HepG2 (cell line): ENCODE measurements at regions not wholly inside any gene's neighbourhood (a gene's known extent, or its start where the extent isn't known, plus 50 kb on each side); places are given as distances from the start of the nearest gene placed in this dataset.

Experiments
- GATAD1 ChIP-seq: IDR thresholded peaks from 2 replicates; pipeline ENCODE4 v1.6.1; 2016; ENCODE audit warnings: missing genetic modification reagents, missing compliant biosample characterization
- HOMEZ ChIP-seq: IDR thresholded peaks from 2 replicates; pipeline ENCODE4 v1.6.1; 2016; ENCODE audit warnings: low read depth
- MAFK ChIP-seq, 2 experiments: IDR thresholded peaks in 1 of 2; conservative IDR thresholded peaks in 1 of 2; 2 replicates each; pipeline ENCODE4 v1.6.1; 2011; ENCODE audit warnings: improper control_type of control experiment in 2 of 2, low read length in 2 of 2
- MBNL3 ChIP-seq: fragments of 250-450 bp; sonication (Bioruptor Pico); conservative IDR thresholded peaks from 2 replicates; pipeline ENCODE4 v1.8.0; 2022; ENCODE audit warnings: mild to moderate bottlenecking, inconsistent platforms
- MTA1 ChIP-seq: sonication (generic); formaldehyde crosslinking; IDR thresholded peaks from 2 replicates; pipeline ENCODE4 v1.4.0; 2020; ENCODE audit warnings: missing genetic modification reagents, mild to moderate bottlenecking, borderline replicate concordance
- NFYB ChIP-seq: sonication (generic); formaldehyde crosslinking; IDR thresholded peaks from 2 replicates; pipeline ENCODE4 v1.4.0; 2020; ENCODE audit warnings: missing genetic modification reagents
- NR2F6 ChIP-seq, 2 experiments: IDR thresholded peaks; 2 replicates each; pipeline ENCODE4 v1.6.1; 2016; ENCODE audit warnings: antibody characterized with exemption in 1 of 2, mild to moderate bottlenecking in 1 of 2
- ZFP1 ChIP-seq: IDR thresholded peaks from 2 replicates; pipeline ENCODE4 v1.6.1; 2016
- ZNF121 ChIP-seq: sonication (generic); formaldehyde crosslinking; IDR thresholded peaks from 2 replicates; pipeline ENCODE4 v1.5.0; 2020; ENCODE audit warnings: mild to moderate bottlenecking, missing genetic modification reagents
- ZNF431 ChIP-seq: sonication (generic); formaldehyde crosslinking; IDR thresholded peaks from 2 replicates; pipeline ENCODE4 v1.9.0; 2022; ENCODE audit warnings: missing genetic modification reagents, low read depth, mild to moderate bottlenecking, borderline replicate concordance
- TF ChIP-seq, protein P1 (sequence below): sonication (generic); formaldehyde crosslinking; IDR thresholded peaks from 2 replicates; pipeline ENCODE4 v1.5.0; 2020; ENCODE audit warnings: mild to moderate bottlenecking, missing genetic modification reagents, moderate library complexity
- TF ChIP-seq, protein P2 (sequence below): sonication (generic); formaldehyde crosslinking; IDR thresholded peaks from 2 replicates; pipeline ENCODE4 v1.4.0; 2020; ENCODE audit warnings: missing genetic modification reagents
- TF ChIP-seq, protein P3 (sequence below), 2 experiments: sonication (generic) in 1 of 2; formaldehyde crosslinking in 1 of 2; IDR thresholded peaks; 2 replicates each; pipeline versions ENCODE4 v1.5.1 to v1.6.1; 2011 to 2020; ENCODE audit warnings: borderline replicate concordance in 1 of 2, low read depth in 1 of 2, low read length in 1 of 2, mild to moderate bottlenecking in 1 of 2, missing genetic modification reagents in 1 of 2, moderate library complexity in 1 of 2

GRCh38 chr12:92278378-92278828 is 132.8 kb upstream of the BTG1 start:
- TF ChIP-seq ZNF121 (CRISPR knock-in tag) (no peak), MBNL3 (CRISPR knock-in tag) (no peak), ZNF431 (CRISPR knock-in tag) (no peak), MAFK (conservative IDR thresholded peaks at IDR 0.05 in 1 of 2, IDR thresholded peaks at IDR 0.05 in 1 of 2; ENCODE audit: low read length in 2 of 2) (no peak), HOMEZ (CRISPR knock-in tag) (no peak), NFYB (CRISPR knock-in tag) (no peak), NR2F6 (IDR thresholded peaks at IDR 0.05) (no peak), NR2F6 (CRISPR knock-in tag; IDR thresholded peaks at IDR 0.05) (no peak), ZFP1 (CRISPR knock-in tag) (no peak), GATAD1 (CRISPR knock-in tag) (no peak), MTA1 (CRISPR knock-in tag) (no peak)
- TF ChIP-seq, protein P1, sequence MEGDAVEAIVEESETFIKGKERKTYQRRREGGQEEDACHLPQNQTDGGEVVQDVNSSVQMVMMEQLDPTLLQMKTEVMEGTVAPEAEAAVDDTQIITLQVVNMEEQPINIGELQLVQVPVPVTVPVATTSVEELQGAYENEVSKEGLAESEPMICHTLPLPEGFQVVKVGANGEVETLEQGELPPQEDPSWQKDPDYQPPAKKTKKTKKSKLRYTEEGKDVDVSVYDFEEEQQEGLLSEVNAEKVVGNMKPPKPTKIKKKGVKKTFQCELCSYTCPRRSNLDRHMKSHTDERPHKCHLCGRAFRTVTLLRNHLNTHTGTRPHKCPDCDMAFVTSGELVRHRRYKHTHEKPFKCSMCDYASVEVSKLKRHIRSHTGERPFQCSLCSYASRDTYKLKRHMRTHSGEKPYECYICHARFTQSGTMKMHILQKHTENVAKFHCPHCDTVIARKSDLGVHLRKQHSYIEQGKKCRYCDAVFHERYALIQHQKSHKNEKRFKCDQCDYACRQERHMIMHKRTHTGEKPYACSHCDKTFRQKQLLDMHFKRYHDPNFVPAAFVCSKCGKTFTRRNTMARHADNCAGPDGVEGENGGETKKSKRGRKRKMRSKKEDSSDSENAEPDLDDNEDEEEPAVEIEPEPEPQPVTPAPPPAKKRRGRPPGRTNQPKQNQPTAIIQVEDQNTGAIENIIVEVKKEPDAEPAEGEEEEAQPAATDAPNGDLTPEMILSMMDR, result no peak
- TF ChIP-seq, protein P2, sequence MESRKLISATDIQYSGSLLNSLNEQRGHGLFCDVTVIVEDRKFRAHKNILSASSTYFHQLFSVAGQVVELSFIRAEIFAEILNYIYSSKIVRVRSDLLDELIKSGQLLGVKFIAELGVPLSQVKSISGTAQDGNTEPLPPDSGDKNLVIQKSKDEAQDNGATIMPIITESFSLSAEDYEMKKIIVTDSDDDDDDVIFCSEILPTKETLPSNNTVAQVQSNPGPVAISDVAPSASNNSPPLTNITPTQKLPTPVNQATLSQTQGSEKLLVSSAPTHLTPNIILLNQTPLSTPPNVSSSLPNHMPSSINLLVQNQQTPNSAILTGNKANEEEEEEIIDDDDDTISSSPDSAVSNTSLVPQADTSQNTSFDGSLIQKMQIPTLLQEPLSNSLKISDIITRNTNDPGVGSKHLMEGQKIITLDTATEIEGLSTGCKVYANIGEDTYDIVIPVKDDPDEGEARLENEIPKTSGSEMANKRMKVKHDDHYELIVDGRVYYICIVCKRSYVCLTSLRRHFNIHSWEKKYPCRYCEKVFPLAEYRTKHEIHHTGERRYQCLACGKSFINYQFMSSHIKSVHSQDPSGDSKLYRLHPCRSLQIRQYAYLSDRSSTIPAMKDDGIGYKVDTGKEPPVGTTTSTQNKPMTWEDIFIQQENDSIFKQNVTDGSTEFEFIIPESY (CRISPR knock-in tag), result no peak
- TF ChIP-seq, protein P3, sequence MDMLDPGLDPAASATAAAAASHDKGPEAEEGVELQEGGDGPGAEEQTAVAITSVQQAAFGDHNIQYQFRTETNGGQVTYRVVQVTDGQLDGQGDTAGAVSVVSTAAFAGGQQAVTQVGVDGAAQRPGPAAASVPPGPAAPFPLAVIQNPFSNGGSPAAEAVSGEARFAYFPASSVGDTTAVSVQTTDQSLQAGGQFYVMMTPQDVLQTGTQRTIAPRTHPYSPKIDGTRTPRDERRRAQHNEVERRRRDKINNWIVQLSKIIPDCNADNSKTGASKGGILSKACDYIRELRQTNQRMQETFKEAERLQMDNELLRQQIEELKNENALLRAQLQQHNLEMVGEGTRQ (IDR thresholded peaks at IDR 0.05; ENCODE audit: low read depth, low read length), result no peak
- TF ChIP-seq, protein P3 (CRISPR knock-in tag; IDR thresholded peaks at IDR 0.05; ENCODE audit: borderline replicate concordance), result no peak
